ENCODE measurements at regions not wholly inside any gene's neighbourhood (a gene's known extent, or its start where the extent isn't known, plus 50 kb on each side); places are given as distances from the start of the nearest gene placed in this dataset.

DNA sequence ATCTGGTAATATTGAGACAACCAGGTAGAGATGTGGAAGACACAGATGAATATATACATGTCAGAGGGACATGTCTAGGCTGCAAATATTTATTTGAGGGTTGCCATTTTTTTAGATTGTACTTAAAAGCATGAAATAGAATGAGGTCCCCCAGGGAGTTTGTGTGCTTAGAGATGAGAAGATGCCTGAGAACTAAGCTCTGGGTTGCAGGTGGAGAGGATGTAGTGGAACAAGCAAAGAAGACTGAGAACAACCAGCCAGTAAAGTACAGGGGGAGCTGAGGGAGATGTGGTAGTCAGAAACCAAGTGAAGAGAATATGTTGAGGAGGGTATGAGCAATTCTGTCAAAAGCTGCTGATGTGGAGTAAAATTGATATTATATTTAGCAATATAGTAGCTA lies 95.6 kb upstream of the UNC5C start:
- no peaks in the 10 kb centered on the region for H3K36me3 ChIP-seq (replicated peaks in 1 of 2; ENCODE audit: control insufficient read depth in 1 of 2, insufficient read depth in 2 of 2, low read length in 2 of 2)
- TF ChIP-seq, protein P1, sequence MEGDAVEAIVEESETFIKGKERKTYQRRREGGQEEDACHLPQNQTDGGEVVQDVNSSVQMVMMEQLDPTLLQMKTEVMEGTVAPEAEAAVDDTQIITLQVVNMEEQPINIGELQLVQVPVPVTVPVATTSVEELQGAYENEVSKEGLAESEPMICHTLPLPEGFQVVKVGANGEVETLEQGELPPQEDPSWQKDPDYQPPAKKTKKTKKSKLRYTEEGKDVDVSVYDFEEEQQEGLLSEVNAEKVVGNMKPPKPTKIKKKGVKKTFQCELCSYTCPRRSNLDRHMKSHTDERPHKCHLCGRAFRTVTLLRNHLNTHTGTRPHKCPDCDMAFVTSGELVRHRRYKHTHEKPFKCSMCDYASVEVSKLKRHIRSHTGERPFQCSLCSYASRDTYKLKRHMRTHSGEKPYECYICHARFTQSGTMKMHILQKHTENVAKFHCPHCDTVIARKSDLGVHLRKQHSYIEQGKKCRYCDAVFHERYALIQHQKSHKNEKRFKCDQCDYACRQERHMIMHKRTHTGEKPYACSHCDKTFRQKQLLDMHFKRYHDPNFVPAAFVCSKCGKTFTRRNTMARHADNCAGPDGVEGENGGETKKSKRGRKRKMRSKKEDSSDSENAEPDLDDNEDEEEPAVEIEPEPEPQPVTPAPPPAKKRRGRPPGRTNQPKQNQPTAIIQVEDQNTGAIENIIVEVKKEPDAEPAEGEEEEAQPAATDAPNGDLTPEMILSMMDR (IDR thresholded peaks at IDR 0.05): no peak
- H3K27me3 ChIP-seq (ENCODE audit: control insufficient read depth in 2 of 2, insufficient read depth in 2 of 2, low read length in 2 of 2): no peaks in the 10 kb centered on the region
- intact Hi-C loops (cut with micrococcal nuclease): no loop called here
- Mint-ChIP-seq H3K4me3 (no peak overlapping the region), H3K9me3 (peaks cover 0 to 4% (median 0%) of the 10 kb centered on the region in 7 donors), H3K27ac (no peak overlapping the region), H3K4me1 (peaks cover 1% of the 10 kb centered on the region), H3K36me3 (no peaks in the 10 kb centered on the region), H3K27me3 (ENCODE audit: low read depth in 3 of 3) (no peaks in the 10 kb centered on the region)
- H3K79me2 ChIP-seq (ENCODE audit: insufficient read depth, low read length): no peaks in the 10 kb centered on the region
- no peak overlapping the region for H3K27ac ChIP-seq (ENCODE audit: low read depth in 1 of 2, low read length in 2 of 2)
- no peaks in the 10 kb centered on the region for H3K9me3 ChIP-seq (replicated peaks in 1 of 2; ENCODE audit: control insufficient read depth in 1 of 2, insufficient read depth in 1 of 2, low read length in 2 of 2)
- H4K20me1 ChIP-seq (ENCODE audit: insufficient read depth, low read length): no peaks in the 10 kb centered on the region
- H3K9ac ChIP-seq (ENCODE audit: insufficient read depth, low read length, poor library complexity, severe bottlenecking): no peak overlapping the region
- H3K4me3 ChIP-seq (replicated peaks in 1 of 3; ENCODE audit: low read depth in 2 of 3, low read length in 3 of 3): no peak overlapping the region
- H2AFZ ChIP-seq (ENCODE audit: insufficient read depth, low read depth, low read length, poor library complexity, severe bottlenecking): no peak overlapping the region
- DNase-seq: no peak
- peaks cover 2 to 3% of the 10 kb centered on the region in 2 donors for H3K4me1 ChIP-seq (ENCODE audit: control insufficient read depth in 1 of 2, insufficient read depth in 2 of 2, low read length in 2 of 2)
- no peak overlapping the region for H3K4me2 ChIP-seq (replicated peaks; ENCODE audit: extremely low read depth, low read length, poor library complexity, severe bottlenecking)

DNA sequence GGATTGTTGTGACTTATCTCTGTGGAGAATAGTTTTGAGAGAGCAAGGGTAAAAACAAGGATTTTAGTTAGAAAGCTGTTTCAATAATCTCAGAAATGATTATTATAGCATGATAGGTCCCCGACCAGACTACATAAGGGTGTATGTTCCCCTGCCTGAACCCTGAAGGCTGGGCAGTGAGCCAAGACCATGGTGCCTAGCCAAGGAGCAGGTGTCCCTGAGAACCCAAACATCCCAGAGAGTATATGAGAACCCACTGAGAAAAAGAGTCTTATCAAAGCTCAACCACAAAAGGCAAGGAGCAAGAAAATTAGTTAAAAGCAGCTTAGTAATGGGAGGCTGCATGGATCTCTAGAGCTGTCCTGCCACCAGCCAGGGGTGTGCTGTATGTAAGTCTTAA lies 94.9 kb upstream of the UNC5C start:
- Mint-ChIP-seq H3K36me3 (no peaks in the 10 kb centered on the region), H3K27ac (no peak overlapping the region), H3K9me3 (peaks cover 0 to 4% (median 0%) of the 10 kb centered on the region in 7 donors), H3K27me3 (ENCODE audit: low read depth in 3 of 3) (no peaks in the 10 kb centered on the region), H3K4me3 (no peak overlapping the region), H3K4me1 (peaks cover 9% of the 10 kb centered on the region)
- DNase-seq: no peak
- H3K79me2 ChIP-seq (ENCODE audit: insufficient read depth, low read length): no peaks in the 10 kb centered on the region
- TF ChIP-seq, protein P1 (IDR thresholded peaks at IDR 0.05): no peak
- H4K20me1 ChIP-seq (ENCODE audit: insufficient read depth, low read length): no peaks in the 10 kb centered on the region
- H3K4me1 ChIP-seq (ENCODE audit: control insufficient read depth in 1 of 2, insufficient read depth in 2 of 2, low read length in 2 of 2): peaks cover 5 to 10% of the 10 kb centered on the region in 2 donors
- H3K9ac ChIP-seq (ENCODE audit: insufficient read depth, low read length, poor library complexity, severe bottlenecking): no peak overlapping the region
- no peak overlapping the region for H3K4me2 ChIP-seq (replicated peaks; ENCODE audit: extremely low read depth, low read length, poor library complexity, severe bottlenecking)
- WGBS (ENCODE audit: insufficient coverage): no CpG with 5 or more reads among the region's 1 CpG
- no peak overlapping the region for H3K4me3 ChIP-seq (replicated peaks in 1 of 3; ENCODE audit: low read depth in 2 of 3, low read length in 3 of 3)
- H3K27me3 ChIP-seq (ENCODE audit: control insufficient read depth in 2 of 2, insufficient read depth in 2 of 2, low read length in 2 of 2): no peaks in the 10 kb centered on the region
- intact Hi-C loops (cut with micrococcal nuclease): no loop called here
- no peak overlapping the region for H3K27ac ChIP-seq (ENCODE audit: low read depth in 1 of 2, low read length in 2 of 2)
- no peaks in the 10 kb centered on the region for H3K9me3 ChIP-seq (replicated peaks in 1 of 2; ENCODE audit: control insufficient read depth in 1 of 2, insufficient read depth in 1 of 2, low read length in 2 of 2)
- H3K36me3 ChIP-seq (replicated peaks in 1 of 2; ENCODE audit: control insufficient read depth in 1 of 2, insufficient read depth in 2 of 2, low read length in 2 of 2): no peaks in the 10 kb centered on the region
- no peak overlapping the region for H2AFZ ChIP-seq (ENCODE audit: insufficient read depth, low read depth, low read length, poor library complexity, severe bottlenecking)
